Neural cell (in vitro differentiated cells): ENCODE measurements at regions not wholly inside any gene's neighbourhood (a gene's known extent, or its start where the extent isn't known, plus 50 kb on each side); places are given as distances from the start of the nearest gene placed in this dataset.

Source experiments
- H2AFZ ChIP-seq: fragments of 200-600, 300-800 bp; sonication (generic), shearing (Covaris generic); 2 replicates; pipeline ENCODE4 v1.6.0; 2014; ENCODE audit warnings: low read depth, mild to moderate bottlenecking, antibody characterized with exemption, low read length, moderate library complexity
- H3F3A ChIP-seq: fragments of 200-600 bp; shearing (Covaris generic); 2 replicates; pipeline ENCODE4 v1.6.1; 2016; ENCODE audit warnings: mild to moderate bottlenecking, moderate library complexity, mixed read lengths, antibody characterized with exemption, low read length; ENCODE audit not compliant: insufficient read depth, poor library complexity, severe bottlenecking
- H3K27ac ChIP-seq: fragments of 200-600, 300-800 bp; sonication (generic), shearing (Covaris generic); 2 replicates; pipeline ENCODE4 v1.5.1; 2014; ENCODE audit warnings: mild to moderate bottlenecking, low read length, moderate library complexity
- H3K27me3 ChIP-seq: fragments of 300-800, 200-600 bp; sonication (generic), shearing (Covaris generic); 2 replicates; pipeline ENCODE4 v1.6.0; 2014; ENCODE audit warnings: mild to moderate bottlenecking, low read depth, low read length, moderate library complexity; ENCODE audit not compliant: insufficient read depth
- H3K36me3 ChIP-seq: fragments of 300-800, 200-600 bp; sonication (generic), shearing (Covaris generic); 2 replicates; pipeline ENCODE4 v1.5.1; 2014; ENCODE audit warnings: mild to moderate bottlenecking, antibody characterized with exemption, low read length, moderate library complexity; ENCODE audit not compliant: insufficient read depth
- H3K4me2 ChIP-seq: fragments of 300-800, 200-600 bp; sonication (generic), shearing (Covaris generic); 2 replicates; pipeline ENCODE4 v1.6.0; 2014; ENCODE audit warnings: mild to moderate bottlenecking, low read length
- H3K4me3 ChIP-seq: fragments of 300-800, 200-600 bp; sonication (generic), shearing (Covaris generic); 2 replicates; pipeline ENCODE4 v1.5.1; 2014; ENCODE audit warnings: mild to moderate bottlenecking, low read length, moderate library complexity
- H3K79me2 ChIP-seq: fragments of 200-600 bp; shearing (Covaris generic); replicated peaks from 2 replicates; pipeline ENCODE4 v1.6.0; 2014; ENCODE audit warnings: mild to moderate bottlenecking, low read length, moderate library complexity; ENCODE audit not compliant: insufficient read depth
- H3K9ac ChIP-seq: fragments of 300-800, 200-600 bp; sonication (generic), shearing (Covaris generic); 2 replicates; pipeline ENCODE4 v1.6.1; 2016; ENCODE audit warnings: mild to moderate bottlenecking, low read length, mixed read lengths
- H3K9me2 ChIP-seq: fragments of 200-600 bp; shearing (Covaris generic); 2 replicates; pipeline ENCODE4 v1.6.1; 2016; ENCODE audit warnings: mild to moderate bottlenecking, low read length, mixed read lengths; ENCODE audit not compliant: insufficient read depth
- H3K9me3 ChIP-seq: fragments of 200-600, 300-800 bp; sonication (generic), shearing (Covaris generic); 2 replicates; pipeline ENCODE4 v1.6.1; 2016; ENCODE audit warnings: mild to moderate bottlenecking, mixed run types, low read length, moderate library complexity, mixed read lengths
- H4K20me1 ChIP-seq: fragments of 200-600 bp; shearing (Covaris generic); 2 replicates; pipeline ENCODE4 v1.6.1; 2016; ENCODE audit warnings: mild to moderate bottlenecking, mixed run types; ENCODE audit not compliant: insufficient read depth
- EP300 ChIP-seq: fragments of 450-650 bp; conservative IDR thresholded peaks from 2 replicates; pipeline ENCODE4 v1.6.1; 2014; ENCODE audit warnings: antibody characterized with exemption, mild to moderate bottlenecking, moderate library complexity; ENCODE audit not compliant: poor library complexity, severe bottlenecking
- EZH2 ChIP-seq: fragments of 200-600, 300-800 bp; shearing (Covaris generic), sonication (generic); IDR thresholded peaks from 2 replicates; pipeline ENCODE4 v1.6.1; 2014; ENCODE audit warnings: antibody characterized with exemption, low read length, borderline replicate concordance, mild to moderate bottlenecking; ENCODE audit not compliant: insufficient read depth, poor library complexity, severe bottlenecking
- MXI1 ChIP-seq: fragments of 450-650 bp; conservative IDR thresholded peaks from 2 replicates; pipeline ENCODE4 v1.6.1; 2014; ENCODE audit warnings: antibody characterized with exemption, mild to moderate bottlenecking; ENCODE audit not compliant: poor library complexity, severe bottlenecking
- POLR2AphosphoS5 ChIP-seq: IDR thresholded peaks from 2 replicates; pipeline ENCODE4 v1.6.1; 2012
- RAD21 ChIP-seq: fragments of 450-650 bp; conservative IDR thresholded peaks from 2 replicates; pipeline ENCODE4 v1.6.1; 2014; ENCODE audit warnings: antibody characterized with exemption, mild to moderate bottlenecking, moderate library complexity
- SMC3 ChIP-seq: fragments of 450-650 bp; conservative IDR thresholded peaks from 2 replicates; pipeline ENCODE4 v1.6.1; 2014; ENCODE audit warnings: antibody characterized with exemption, mild to moderate bottlenecking, moderate library complexity; ENCODE audit not compliant: poor library complexity
- TAF1 ChIP-seq: IDR thresholded peaks from 2 replicates; pipeline ENCODE4 v1.6.1; 2012; ENCODE audit warnings: low read depth
- TF ChIP-seq, protein P1 (sequence below): fragments of 450-650 bp; IDR thresholded peaks from 2 replicates; pipeline ENCODE4 v1.5.1; 2014; ENCODE audit warnings: antibody characterized with exemption, mild to moderate bottlenecking, moderate library complexity; ENCODE audit not compliant: poor library complexity, severe bottlenecking
- TF ChIP-seq, protein P2 (sequence below): IDR thresholded peaks from 2 replicates; pipeline ENCODE4 v1.6.1; 2012; ENCODE audit warnings: borderline replicate concordance

DNA sequence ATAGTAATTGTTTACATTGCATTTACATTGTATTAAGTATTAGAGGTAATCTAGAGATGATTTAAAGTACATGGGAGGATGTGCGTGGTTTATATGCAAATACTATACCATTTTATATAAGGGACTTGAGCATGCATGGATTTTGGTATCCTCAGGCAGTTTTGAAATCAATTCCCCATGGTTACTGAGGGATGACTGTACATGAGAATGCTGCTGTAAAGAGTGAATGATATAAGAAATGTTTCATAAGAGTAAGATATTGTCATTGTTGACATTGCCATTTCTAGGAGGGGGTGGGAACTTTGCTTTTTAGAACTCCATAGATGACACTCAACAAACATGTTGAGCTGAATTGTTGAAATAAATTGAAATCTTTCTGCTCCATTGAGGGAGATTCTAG lies 185.0 kb downstream of the SEMA6A start:
- no peak overlapping the region for H2AFZ ChIP-seq
- no peaks in the 10 kb centered on the region for H3K79me2 ChIP-seq
- no peak overlapping the region for H3K27ac ChIP-seq
- H3K27me3 ChIP-seq = no peaks in the 10 kb centered on the region
- H4K20me1 ChIP-seq = no peaks in the 10 kb centered on the region
- no peaks in the 10 kb centered on the region for H3K36me3 ChIP-seq
- H3K4me2 ChIP-seq = no peak overlapping the region
- H3K9me2 ChIP-seq = no peaks in the 10 kb centered on the region
- H3K4me3 ChIP-seq = no peak overlapping the region
- TF ChIP-seq RAD21 (no peak), EZH2 (no peak), SMC3 (no peak)
- TF ChIP-seq, protein P1, sequence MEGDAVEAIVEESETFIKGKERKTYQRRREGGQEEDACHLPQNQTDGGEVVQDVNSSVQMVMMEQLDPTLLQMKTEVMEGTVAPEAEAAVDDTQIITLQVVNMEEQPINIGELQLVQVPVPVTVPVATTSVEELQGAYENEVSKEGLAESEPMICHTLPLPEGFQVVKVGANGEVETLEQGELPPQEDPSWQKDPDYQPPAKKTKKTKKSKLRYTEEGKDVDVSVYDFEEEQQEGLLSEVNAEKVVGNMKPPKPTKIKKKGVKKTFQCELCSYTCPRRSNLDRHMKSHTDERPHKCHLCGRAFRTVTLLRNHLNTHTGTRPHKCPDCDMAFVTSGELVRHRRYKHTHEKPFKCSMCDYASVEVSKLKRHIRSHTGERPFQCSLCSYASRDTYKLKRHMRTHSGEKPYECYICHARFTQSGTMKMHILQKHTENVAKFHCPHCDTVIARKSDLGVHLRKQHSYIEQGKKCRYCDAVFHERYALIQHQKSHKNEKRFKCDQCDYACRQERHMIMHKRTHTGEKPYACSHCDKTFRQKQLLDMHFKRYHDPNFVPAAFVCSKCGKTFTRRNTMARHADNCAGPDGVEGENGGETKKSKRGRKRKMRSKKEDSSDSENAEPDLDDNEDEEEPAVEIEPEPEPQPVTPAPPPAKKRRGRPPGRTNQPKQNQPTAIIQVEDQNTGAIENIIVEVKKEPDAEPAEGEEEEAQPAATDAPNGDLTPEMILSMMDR = no peak
- H3K9me3 ChIP-seq = no peaks in the 10 kb centered on the region
- H3K9ac ChIP-seq = no peak overlapping the region
- H3F3A ChIP-seq = no peaks in the 10 kb centered on the region

DNA sequence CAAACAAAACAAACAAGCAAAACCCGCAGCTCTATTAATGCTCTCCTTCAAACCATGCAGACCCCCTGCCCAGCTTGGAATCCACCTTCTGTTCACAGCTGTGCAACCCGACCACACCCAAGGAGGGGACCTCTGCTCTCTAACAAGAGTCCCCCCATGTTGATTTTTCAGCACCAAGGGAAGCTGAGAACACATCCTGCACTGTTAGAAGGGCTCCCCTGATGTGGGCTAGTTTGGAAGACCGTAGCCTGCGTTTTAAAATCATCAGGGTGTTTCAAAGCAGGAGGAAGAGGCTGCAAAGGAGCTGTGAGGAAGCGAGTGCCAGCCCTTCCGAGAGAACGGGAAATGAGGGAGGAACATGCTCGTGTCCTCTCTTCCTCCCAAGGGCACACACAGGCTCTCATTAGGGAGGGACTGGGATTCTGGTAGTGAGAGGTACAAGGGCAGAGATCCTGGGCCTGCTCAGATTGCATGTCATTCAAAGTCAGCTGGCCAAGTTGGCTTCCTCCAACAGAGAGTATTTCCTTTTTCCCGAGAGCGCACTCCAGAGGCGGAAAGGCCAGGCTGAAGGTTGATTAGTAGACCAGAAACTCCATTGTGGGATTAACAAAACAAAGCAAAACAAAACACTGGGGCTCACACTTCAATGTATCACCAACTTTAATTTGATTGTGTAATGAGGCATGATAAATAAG lies 185.9 kb downstream of the SEMA6A start:
- Histone ChIP-seq H3K79me2 (no peaks in the 10 kb centered on the region), H3K4me2 (no peak overlapping the region), H3K4me3 (no peak overlapping the region), H3K27ac (no peak overlapping the region), H2AFZ (no peak overlapping the region), H3K9me3 (no peaks in the 10 kb centered on the region), H3K9me2 (no peaks in the 10 kb centered on the region), H3F3A (no peaks in the 10 kb centered on the region), H3K9ac (no peak overlapping the region), H3K27me3 (no peaks in the 10 kb centered on the region), H4K20me1 (no peaks in the 10 kb centered on the region), H3K36me3 (no peaks in the 10 kb centered on the region)
- TF ChIP-seq SMC3 (no peak), RAD21 (no peak), EP300 (no peak), TAF1 (no peak), EZH2 (no peak), POLR2AphosphoS5 (no peak), MXI1 (no peak)
- TF ChIP-seq, protein P1 = no peak
- TF ChIP-seq, protein P2, sequence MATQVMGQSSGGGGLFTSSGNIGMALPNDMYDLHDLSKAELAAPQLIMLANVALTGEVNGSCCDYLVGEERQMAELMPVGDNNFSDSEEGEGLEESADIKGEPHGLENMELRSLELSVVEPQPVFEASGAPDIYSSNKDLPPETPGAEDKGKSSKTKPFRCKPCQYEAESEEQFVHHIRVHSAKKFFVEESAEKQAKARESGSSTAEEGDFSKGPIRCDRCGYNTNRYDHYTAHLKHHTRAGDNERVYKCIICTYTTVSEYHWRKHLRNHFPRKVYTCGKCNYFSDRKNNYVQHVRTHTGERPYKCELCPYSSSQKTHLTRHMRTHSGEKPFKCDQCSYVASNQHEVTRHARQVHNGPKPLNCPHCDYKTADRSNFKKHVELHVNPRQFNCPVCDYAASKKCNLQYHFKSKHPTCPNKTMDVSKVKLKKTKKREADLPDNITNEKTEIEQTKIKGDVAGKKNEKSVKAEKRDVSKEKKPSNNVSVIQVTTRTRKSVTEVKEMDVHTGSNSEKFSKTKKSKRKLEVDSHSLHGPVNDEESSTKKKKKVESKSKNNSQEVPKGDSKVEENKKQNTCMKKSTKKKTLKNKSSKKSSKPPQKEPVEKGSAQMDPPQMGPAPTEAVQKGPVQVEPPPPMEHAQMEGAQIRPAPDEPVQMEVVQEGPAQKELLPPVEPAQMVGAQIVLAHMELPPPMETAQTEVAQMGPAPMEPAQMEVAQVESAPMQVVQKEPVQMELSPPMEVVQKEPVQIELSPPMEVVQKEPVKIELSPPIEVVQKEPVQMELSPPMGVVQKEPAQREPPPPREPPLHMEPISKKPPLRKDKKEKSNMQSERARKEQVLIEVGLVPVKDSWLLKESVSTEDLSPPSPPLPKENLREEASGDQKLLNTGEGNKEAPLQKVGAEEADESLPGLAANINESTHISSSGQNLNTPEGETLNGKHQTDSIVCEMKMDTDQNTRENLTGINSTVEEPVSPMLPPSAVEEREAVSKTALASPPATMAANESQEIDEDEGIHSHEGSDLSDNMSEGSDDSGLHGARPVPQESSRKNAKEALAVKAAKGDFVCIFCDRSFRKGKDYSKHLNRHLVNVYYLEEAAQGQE = no peak
